ENCODE measurements at regions not wholly inside any gene's neighbourhood (a gene's known extent, or its start where the extent isn't known, plus 50 kb on each side); places are given as distances from the start of the nearest gene placed in this dataset.

GRCh38 chrX:42220083-42220482 lies 296.7 kb upstream of the CASK start:
- no peak for TF ChIP-seq CTCF (conservative IDR thresholded peaks at IDR 0.05; ENCODE audit: low read depth, low read length)
- no peak for TF ChIP-seq EZH2 (IDR thresholded peaks at IDR 0.05; ENCODE audit: low read length, unreplicated experiment)
- no peak for TF ChIP-seq EZH2phosphoT487 (IDR thresholded peaks at IDR 0.05; ENCODE audit: borderline replicate concordance, low read length)

Measured in PC-3 (cell line).